WERI-Rb-1 (cell line): ENCODE measurements at regions not wholly inside any gene's neighbourhood (a gene's known extent, or its start where the extent isn't known, plus 50 kb on each side); places are given as distances from the start of the nearest gene placed in this dataset.

Source experiments
- DNase-seq: peaks from one replicate; pipeline ENCODE4 v3.0.0-alpha.2; 2020
- H3K27ac ChIP-seq: fragments of 250-450 bp; sonication (Bioruptor Pico); 2 replicates; pipeline ENCODE4 v1.5.1; 2020; ENCODE audit warnings: mild to moderate bottlenecking, moderate library complexity
- H3K27me3 ChIP-seq: fragments of 250-450 bp; sonication (Bioruptor Pico); 2 replicates; pipeline ENCODE4 v1.5.1; 2021; ENCODE audit warnings: mild to moderate bottlenecking, low read depth, moderate library complexity; ENCODE audit not compliant: insufficient read depth, severe bottlenecking
- H3K36me3 ChIP-seq: fragments of 250-450 bp; sonication (Bioruptor Pico); 2 replicates; pipeline ENCODE4 v1.5.1; 2020; ENCODE audit warnings: mild to moderate bottlenecking, moderate library complexity
- H3K4me3 ChIP-seq: 2 replicates; pipeline ENCODE4 v1.5.1; 2011; ENCODE audit warnings: low read depth, mild to moderate bottlenecking, control low read depth, low read length
- H3K9me3 ChIP-seq: fragments of 250-450 bp; sonication (Bioruptor Pico); 2 replicates; pipeline ENCODE4 v1.5.1; 2021; ENCODE audit warnings: mild to moderate bottlenecking, moderate library complexity; ENCODE audit not compliant: severe bottlenecking
- CTCF ChIP-seq: IDR thresholded peaks from 2 replicates; pipeline ENCODE4 v1.5.1; 2011; ENCODE audit warnings: low read depth, mild to moderate bottlenecking, control low read depth, inconsistent platforms, low read length

GRCh38 chr2:19250906-19251305 lies 107.5 kb downstream of the OSR1 start:
- no peaks in the 10 kb centered on the region for H3K36me3 ChIP-seq
- TF ChIP-seq CTCF, result no peak
- H3K9me3 ChIP-seq, result no peaks in the 10 kb centered on the region
- H3K4me3 ChIP-seq, result no peak overlapping the region
- peaks cover 86% of the 10 kb centered on the region for H3K27me3 ChIP-seq
- no peak for DNase-seq
- no peak overlapping the region for H3K27ac ChIP-seq

GRCh38 chr2:19247186-19247585 lies 111.2 kb downstream of the OSR1 start:
- no peak overlapping the region for H3K4me3 ChIP-seq
- H3K27ac ChIP-seq, result no peak overlapping the region
- no peaks in the 10 kb centered on the region for H3K9me3 ChIP-seq
- H3K27me3 ChIP-seq, result peaks cover 83% of the 10 kb centered on the region
- no peak for TF ChIP-seq CTCF
- DNase-seq, result no peak
- H3K36me3 ChIP-seq, result no peaks in the 10 kb centered on the region

GRCh38 chr2:19246496-19246895 lies 111.9 kb downstream of the OSR1 start:
- Histone ChIP-seq H3K36me3 (no peaks in the 10 kb centered on the region), H3K4me3 (no peak overlapping the region), H3K9me3 (no peaks in the 10 kb centered on the region), H3K27ac (no peak overlapping the region), H3K27me3 (peaks cover 84% of the 10 kb centered on the region)
- no peak for TF ChIP-seq CTCF
- no peak for DNase-seq

- DNase-seq, result no peak
- H3K9me3 ChIP-seq, result no peaks in the 10 kb centered on the region
- TF ChIP-seq CTCF, result no peak
- H3K4me3 ChIP-seq, result no peak overlapping the region
- peaks cover 83% of the 10 kb centered on the region for H3K27me3 ChIP-seq
- no peaks in the 10 kb centered on the region for H3K36me3 ChIP-seq
- no peak overlapping the region for H3K27ac ChIP-seq
Measured at GRCh38 chr2:19244460-19245363, 113.7 kb downstream of the OSR1 start.

- peaks cover 2% of the 10 kb centered on the region for H3K9me3 ChIP-seq
- no peak for DNase-seq
Measured at GRCh38 chr2:19238440-19239060, 119.9 kb downstream of the OSR1 start.

More at GRCh38 chr2:19238440-19239060, 119.9 kb downstream of the OSR1 start:
- no peak overlapping the region for H3K4me3 ChIP-seq
- H3K27ac ChIP-seq, result no peak overlapping the region
- H3K27me3 ChIP-seq, result peaks cover 82% of the 10 kb centered on the region
- H3K36me3 ChIP-seq, result no peaks in the 10 kb centered on the region
- no peak for TF ChIP-seq CTCF
